NCI-H2107 treated with DMSO at 0.1 percent for 48 hours (cell line): ENCODE measurements at regions not wholly inside any gene's neighbourhood (a gene's known extent, or its start where the extent isn't known, plus 50 kb on each side); places are given as distances from the start of the nearest gene placed in this dataset.

ENCODE experiments used
- DNase-seq: peaks from one replicate; lab custom pipeline; 2025; ENCODE audit not compliant: unreplicated experiment; lab: John Stamatoyannopoulos, UW

GRCh38 chr13:57224414-57224813 is 57.4 kb downstream of the PRR20E start:
- no peak for DNase-seq

GRCh38 chr13:57250472-57250871 is 83.5 kb downstream of the PRR20E start:
- DNase-seq, result no peak

GRCh38 chr13:57253551-57253950 is 86.6 kb downstream of the PRR20E start:
- DNase-seq, result no peak

GRCh38 chr13:57264965-57265364 is 98.0 kb downstream of the PRR20E start:
- no peak for DNase-seq

DNA sequence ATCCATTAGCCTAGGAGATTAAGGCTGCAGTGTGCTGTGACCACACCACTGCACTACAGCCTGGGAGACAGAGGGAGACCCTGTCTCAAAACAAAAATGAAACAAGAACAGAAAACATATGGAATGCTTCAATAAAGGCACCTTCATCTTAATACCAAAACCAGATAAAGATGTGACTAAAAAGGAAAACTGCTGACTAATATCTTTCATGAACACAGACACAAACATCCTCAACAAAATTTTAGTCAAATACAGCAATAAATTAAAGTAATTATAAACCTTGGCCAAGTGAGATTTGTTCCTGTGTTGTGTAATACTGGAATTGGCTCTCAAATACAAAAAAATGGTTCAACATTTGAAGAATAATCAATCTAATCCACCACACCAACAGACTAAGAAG is 103.5 kb downstream of the PRR20E start:
- no peak for DNase-seq

DNA sequence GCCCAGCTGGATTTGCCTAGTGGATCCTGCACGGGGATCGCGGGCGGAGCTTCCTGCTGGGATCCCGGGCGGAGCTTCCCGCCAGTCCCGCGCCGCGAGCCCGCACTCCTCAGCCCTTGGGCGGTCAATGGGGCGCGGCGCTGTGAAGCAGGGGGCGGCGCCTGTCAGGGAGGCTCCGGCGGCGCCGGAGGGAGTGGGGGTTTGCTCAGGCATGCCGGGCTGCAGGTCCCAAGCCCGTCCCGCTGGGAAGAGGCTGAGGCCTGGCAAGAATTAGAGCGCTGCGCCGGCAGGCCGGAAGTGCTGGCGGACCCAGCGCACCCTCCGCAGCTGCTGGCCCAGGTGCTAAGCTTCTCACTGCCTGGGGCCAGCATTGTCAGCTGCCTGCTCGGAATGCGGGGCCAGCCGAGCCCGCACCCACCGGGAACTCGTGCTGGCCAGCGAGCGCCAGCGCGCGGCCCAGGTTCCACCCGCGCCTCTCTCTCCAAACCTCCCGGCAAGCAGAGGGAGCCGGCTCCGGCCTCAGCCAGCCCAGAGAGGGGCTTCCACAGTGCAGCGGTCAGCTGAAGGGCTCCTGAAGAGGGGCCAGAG is 119.6 kb downstream of the PRR20E start:
- DNase-seq, result no peak

- DNase-seq, result no peak
Measured at GRCh38 chr13:57302604-57303003, 135.6 kb downstream of the PRR20E start.

- peak; percentile 49 for DNase-seq
Measured at GRCh38 chr13:57311009-57311586, 144.1 kb downstream of the PRR20E start.

DNA sequence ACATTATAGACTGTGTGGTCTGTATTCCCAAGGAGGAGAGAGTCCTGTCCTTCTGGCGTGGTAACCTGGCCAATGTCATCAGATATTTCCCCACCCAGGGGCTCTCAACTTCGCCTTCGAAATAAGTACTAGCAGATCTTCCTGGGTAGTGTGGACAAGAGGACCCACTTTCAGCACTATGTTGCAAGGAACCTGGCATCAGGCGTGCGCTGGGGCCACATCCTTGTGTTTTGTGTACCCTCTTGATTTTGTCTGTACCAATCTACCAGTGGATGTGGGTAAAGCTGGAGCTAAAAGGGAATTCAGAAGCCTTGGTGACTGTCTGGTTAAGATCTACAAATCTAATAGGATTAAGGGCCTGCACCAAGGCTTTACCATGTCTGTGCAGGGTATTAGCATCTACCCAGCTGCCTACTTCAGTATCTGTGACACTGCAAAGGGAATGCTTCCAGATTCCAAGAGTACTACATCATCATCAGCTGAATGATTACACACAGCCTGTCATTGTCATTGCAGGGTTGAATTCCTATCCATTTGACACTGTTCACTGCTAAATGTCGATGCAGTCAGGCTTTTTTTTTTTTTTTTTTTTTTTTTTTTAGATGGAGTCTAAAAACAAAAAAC is 148.0 kb downstream of the PRR20E start:
- no peak for DNase-seq

DNA sequence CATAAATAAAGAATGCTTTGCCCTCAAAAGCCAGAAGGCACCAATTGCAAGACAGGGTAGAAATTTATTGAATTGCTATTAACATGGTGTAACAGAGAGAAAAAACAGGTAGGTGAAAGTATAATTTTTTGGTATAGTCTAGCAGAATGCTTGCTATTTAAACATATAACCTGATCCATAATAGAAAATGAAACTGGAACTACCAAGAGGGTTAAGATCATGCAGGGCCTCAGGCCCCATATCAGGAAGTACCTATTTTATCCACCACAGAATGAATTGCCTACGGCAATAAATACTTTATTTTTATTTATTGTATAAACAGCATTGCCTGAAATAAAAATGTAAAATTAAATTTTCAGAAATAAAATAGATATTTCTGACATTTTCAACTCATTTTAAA is 159.5 kb downstream of the PRR20E start:
- no peak for DNase-seq

DNA sequence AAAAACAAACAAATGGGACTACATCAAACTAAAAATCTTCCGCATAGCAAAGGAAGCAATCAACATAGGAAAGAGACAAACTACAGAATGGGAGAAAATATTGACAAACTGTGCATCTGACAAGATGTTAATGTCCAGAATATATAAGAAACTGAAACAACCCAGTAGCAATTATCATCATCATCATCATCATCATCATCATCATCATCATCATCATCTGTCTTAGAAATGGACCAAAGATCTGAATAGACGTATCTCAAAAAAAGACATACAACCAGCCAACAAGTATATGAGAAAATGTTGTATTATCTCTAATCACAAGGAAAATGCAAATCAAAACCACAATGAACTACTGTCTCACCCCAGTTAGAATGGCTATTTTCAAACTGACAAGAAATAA is 173.9 kb downstream of the PRR20E start:
- DNase-seq, result no peak

- no peak for DNase-seq
Measured at GRCh38 chr13:57345526-57345925, 178.5 kb downstream of the PRR20E start.

DNA sequence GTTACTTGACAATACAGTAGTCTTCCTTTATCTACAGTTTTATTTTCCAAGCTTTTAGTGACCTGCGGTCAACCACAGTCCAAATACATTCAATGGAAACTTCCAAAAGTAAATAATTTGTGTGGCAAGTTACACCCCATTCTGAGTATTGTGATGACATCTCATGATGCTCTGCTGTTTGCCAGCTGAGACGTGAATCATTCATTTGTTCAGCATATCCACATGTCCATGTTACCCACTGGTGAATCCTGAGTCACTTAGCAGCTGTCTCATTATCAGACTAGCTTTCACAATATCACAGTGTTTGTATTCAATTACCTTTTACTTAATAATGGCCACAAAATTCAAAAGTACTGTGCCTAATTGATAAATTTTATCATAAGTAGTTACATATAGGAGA is 179.8 kb downstream of the PRR20E start:
- DNase-seq, result no peak

GRCh38 chr13:57352114-57352513 is 185.1 kb downstream of the PRR20E start:
- DNase-seq, result no peak

GRCh38 chr13:57353831-57354230 is 186.8 kb downstream of the PRR20E start:
- no peak for DNase-seq

- no peak for DNase-seq
Measured at GRCh38 chr13:57375876-57376275, 208.9 kb downstream of the PRR20E start.

DNA sequence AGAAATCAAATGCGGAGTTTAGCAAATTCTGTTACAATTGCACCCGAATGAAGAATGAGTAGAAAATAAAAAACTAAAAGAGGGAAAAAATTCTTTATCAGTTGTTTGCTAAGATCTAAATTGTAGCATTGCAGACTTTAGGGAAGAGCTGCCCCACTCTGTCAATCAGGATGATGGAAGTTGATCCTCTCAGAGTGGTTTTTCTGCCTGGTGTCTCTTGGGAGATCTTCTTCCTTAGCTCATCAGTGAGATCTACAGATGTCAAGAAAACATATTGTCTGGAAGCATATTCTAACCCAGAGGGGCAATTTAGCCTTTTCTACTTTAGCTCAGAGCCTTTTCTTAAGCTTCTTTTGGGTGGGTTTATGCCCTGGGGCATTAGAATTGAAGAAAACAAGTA is 223.2 kb upstream of the PCDH17 start:
- DNase-seq, result no peak

- no peak for DNase-seq
Measured at GRCh38 chr13:57409121-57409520, 222.4 kb upstream of the PCDH17 start.

DNA sequence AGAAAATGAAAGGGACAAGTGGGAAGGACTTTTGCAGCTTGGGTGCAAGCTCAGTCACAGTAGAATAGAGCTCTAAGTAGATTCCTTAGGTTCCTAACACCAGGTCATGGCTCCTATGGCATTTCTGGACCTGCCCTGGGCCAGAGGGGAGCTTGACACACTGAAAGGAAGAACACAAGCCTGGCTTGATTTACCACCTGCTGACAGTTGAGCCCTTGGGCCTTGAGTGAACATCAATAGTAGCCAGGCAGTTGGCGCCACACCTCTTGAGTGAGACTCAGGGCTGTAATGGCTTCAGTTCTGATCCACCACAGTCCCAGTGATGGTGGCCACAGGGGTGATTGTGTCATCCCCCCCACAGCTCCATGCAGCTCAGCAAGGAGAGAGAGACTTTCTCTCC is 221.9 kb upstream of the PCDH17 start:
- no peak for DNase-seq

DNA sequence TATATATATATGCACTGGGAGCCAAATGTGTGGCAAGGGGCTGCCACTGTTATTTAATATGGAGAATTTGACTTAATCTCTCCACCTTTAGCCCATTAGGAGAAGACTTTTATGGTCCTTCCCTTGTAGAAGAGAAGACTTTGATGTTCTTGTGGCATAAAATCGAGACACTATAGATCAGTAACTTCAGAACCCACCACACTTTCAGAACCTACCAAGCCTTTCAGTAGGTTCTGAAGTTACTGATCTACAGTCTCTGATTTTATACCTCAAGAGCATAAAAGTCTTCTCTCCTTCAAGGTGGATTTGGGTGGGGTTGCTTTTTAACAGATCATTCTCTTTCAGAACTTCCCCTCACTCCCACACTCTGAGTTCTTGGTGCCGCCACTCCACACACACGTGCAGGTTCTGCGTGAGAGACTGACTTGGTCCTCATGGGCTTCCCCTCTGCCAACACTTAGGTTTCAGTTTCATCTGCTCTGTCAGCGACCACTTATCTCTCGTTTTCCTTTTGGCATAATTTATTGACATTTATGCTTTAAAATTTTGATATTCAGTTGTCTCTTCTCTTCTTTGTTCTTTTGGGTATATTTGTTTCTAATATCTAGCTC is 213.4 kb upstream of the PCDH17 start:
- no peak for DNase-seq

DNA sequence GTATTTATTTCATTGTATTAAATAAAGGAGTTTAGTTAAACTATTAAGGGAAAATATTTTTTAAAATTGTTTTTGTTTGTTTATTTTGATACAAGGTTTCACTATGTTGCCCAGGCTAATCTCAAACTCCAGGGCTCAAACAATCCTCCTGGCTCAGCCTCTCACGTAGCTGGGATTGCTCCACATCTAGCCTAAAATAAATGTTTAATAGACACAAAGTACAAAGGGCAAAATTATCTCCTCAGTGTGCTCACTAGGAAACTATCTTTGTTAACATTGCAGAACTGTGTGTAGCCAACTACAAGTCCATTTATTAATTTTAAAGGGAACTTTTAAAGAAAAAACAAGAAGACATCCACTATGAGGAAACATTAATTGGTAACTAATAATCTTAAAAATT is 207.2 kb upstream of the PCDH17 start:
- no peak for DNase-seq

DNA sequence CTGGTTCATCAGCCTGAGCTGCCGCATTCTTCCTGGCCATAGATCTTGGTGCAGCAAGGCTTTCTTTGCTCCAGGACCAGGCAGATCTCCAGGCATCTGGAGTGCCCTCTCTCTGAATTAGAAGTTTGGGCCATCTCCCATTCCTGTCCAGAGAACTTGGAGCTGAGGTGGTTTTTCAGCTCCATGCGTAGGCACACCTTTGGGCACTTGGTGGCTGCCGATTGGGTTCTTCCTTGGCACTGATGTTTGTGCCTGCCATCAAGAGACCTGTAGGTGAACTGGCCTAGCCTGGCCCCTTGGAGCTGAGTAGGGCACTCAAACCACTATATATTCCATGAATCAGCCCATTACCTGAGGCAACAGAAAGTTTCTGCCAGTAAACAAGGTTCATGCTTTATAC is 206.0 kb upstream of the PCDH17 start:
- DNase-seq, result no peak
